ENCODE measurements at regions not wholly inside any gene's neighbourhood (a gene's known extent, or its start where the extent isn't known, plus 50 kb on each side); places are given as distances from the start of the nearest gene placed in this dataset.

GRCh38 chr5:116897291-116897690 is 322.7 kb upstream of the SEMA6A start:
- H3K27me3 ChIP-seq (ENCODE audit: insufficient read depth, low read length) = no peaks in the 10 kb centered on the region
- H3K23me2 ChIP-seq (ENCODE audit: insufficient read length, low read depth, low read length, poor library complexity, severe bottlenecking) = no peaks in the 10 kb centered on the region
- H3K4ac ChIP-seq (ENCODE audit: low read depth, low read length) = no peak overlapping the region
- no peak overlapping the region for H3K4me3 Mint-ChIP-seq
- no peak overlapping the region for H3K14ac ChIP-seq (ENCODE audit: insufficient read depth, low read length)
- H3K36me3 Mint-ChIP-seq (ENCODE audit: insufficient read depth in 1 of 3, low read depth in 3 of 3) = no peaks in the 10 kb centered on the region
- no peak overlapping the region for H2BK15ac ChIP-seq (ENCODE audit: low read depth, low read length)
- H2BK20ac ChIP-seq (ENCODE audit: low read depth, low read length, poor library complexity, severe bottlenecking) = no peak overlapping the region
- no peaks in the 10 kb centered on the region for H3K9me3 ChIP-seq (ENCODE audit: control insufficient read depth, low read depth, low read length)
- no peaks in the 10 kb centered on the region for H3K79me2 ChIP-seq (ENCODE audit: insufficient read depth, low read length)
- no peak overlapping the region for H2BK120ac ChIP-seq (ENCODE audit: low read depth, low read length, poor library complexity, severe bottlenecking)
- no peak overlapping the region for H2BK12ac ChIP-seq (ENCODE audit: insufficient read length, low read depth, low read length)
- no peak overlapping the region for H3K27ac Mint-ChIP-seq
- H3K27ac ChIP-seq (ENCODE audit: insufficient read length, low read depth, low read length) = no peak overlapping the region
- no peak for TF ChIP-seq CTCF (conservative IDR thresholded peaks at IDR 0.05)
- no peak overlapping the region for H4K5ac ChIP-seq (ENCODE audit: insufficient read length, low read depth, low read length)
- no peaks in the 10 kb centered on the region for H3K27me3 Mint-ChIP-seq (ENCODE audit: low read depth)
- H3K4me1 ChIP-seq (ENCODE audit: insufficient read depth, low read length) = peaks cover 2% of the 10 kb centered on the region; the same call in 1 of the 2 replicates
- no peak overlapping the region for H4K91ac ChIP-seq (ENCODE audit: insufficient read length, low read depth, low read length)
- H3K18ac ChIP-seq (ENCODE audit: insufficient read length, low read depth, low read length) = no peak overlapping the region
- no peak overlapping the region for H3K23ac ChIP-seq (ENCODE audit: insufficient read length, low read depth, low read length)
- no peak overlapping the region for H2AFZ ChIP-seq (ENCODE audit: low read length)
- H2AK5ac ChIP-seq (ENCODE audit: insufficient read length, low read length) = no peak overlapping the region
- H3K56ac ChIP-seq (ENCODE audit: insufficient read length, low read depth, low read length) = no peak overlapping the region
- H3K9me3 Mint-ChIP-seq = no peaks in the 10 kb centered on the region
- no peak overlapping the region for H4K8ac ChIP-seq (replicated peaks; ENCODE audit: insufficient read length, low read depth, low read length)
- no peak overlapping the region for H2BK5ac ChIP-seq (ENCODE audit: insufficient read length, low read length)
- H3K4me2 ChIP-seq (ENCODE audit: insufficient read depth, insufficient read length, low read length) = no peak overlapping the region
- no peaks in the 10 kb centered on the region for H4K20me1 ChIP-seq (ENCODE audit: control insufficient read depth, insufficient read depth, insufficient read length)
- no peaks in the 10 kb centered on the region for H3K79me1 ChIP-seq (ENCODE audit: insufficient read depth, low read depth, low read length, poor library complexity, severe bottlenecking)
- WGBS (ENCODE audit: extremely low coverage, insufficient read length, low lambda C conversion rate) = 100% methylated on average over 1 of the region's 3 CpGs
- H3K4me1 Mint-ChIP-seq = peaks cover 4 to 12% of the 10 kb centered on the region in 2 experiments; a peak in 3 of 4 replicates
- H3T11ph ChIP-seq (ENCODE audit: low read length) = no peak overlapping the region
- DNase-seq = no peak
- H3K9ac ChIP-seq (ENCODE audit: extremely low read depth, insufficient read length, low read length) = no peak overlapping the region
